T-helper 17 cell (primary cell): ENCODE measurements at regions not wholly inside any gene's neighbourhood (a gene's known extent, or its start where the extent isn't known, plus 50 kb on each side); places are given as distances from the start of the nearest gene placed in this dataset.
A peak's percentile ranks its signal among the peaks of the same experiment; 100 is the strongest.
"Not testable (repeated sequence)": the region's sequence is repeated elsewhere in the genome, so short reads cannot be mapped to it uniquely, and the experiment has no call there.

Experiments used
- ATAC-seq: fragments of 150-1000 bp; cut with Tn5 transposase; 2 replicates; pipeline ENCODE4 v1.10.0; 2021; ENCODE audit warnings: mild to moderate bottlenecking, moderate library complexity
- DNase-seq, 3 donors: peaks; one replicate each; pipeline versions ENCODE4 v3.0.0 to v3.0.0-alpha.2; 2020 to 2021
- H3K9me3 ChIP-seq: one replicate; pipeline ENCODE4 v1.7.0; 2013; ENCODE audit warnings: low read length, mild to moderate bottlenecking; ENCODE audit not compliant: control insufficient read depth, poor library complexity, severe bottlenecking
- H3K27ac Mint-ChIP-seq: one replicate; pipeline ENCODE4 v1.8.0; 2022; ENCODE audit warnings: mild to moderate bottlenecking, moderate library complexity, mixed read lengths
- H3K27me3 Mint-ChIP-seq: one replicate; pipeline ENCODE4 v1.8.0; 2022; ENCODE audit warnings: mixed read lengths
- H3K36me3 Mint-ChIP-seq: one replicate; pipeline ENCODE4 v1.8.0; 2022; ENCODE audit warnings: low read depth, mixed read lengths
- H3K4me1 Mint-ChIP-seq: one replicate; pipeline ENCODE4 v1.8.0; 2022; ENCODE audit warnings: mild to moderate bottlenecking, mixed read lengths
- H3K4me3 Mint-ChIP-seq: one replicate; pipeline ENCODE4 v1.8.0; 2022; ENCODE audit warnings: mild to moderate bottlenecking, moderate library complexity, mixed read lengths

- no peaks in the 10 kb centered on the region for H3K9me3 ChIP-seq
- Mint-ChIP-seq H3K4me3 (no peak overlapping the region), H3K27ac (no peak overlapping the region), H3K27me3 (peaks cover 51% of the 10 kb centered on the region), H3K4me1 (peaks cover 5% of the 10 kb centered on the region), H3K36me3 (peaks cover 3% of the 10 kb centered on the region)
- DNase-seq = no peak
- peak; percentile 44 for ATAC-seq
Observed at GRCh38 chr4:184896868-184897715, 71.3 kb upstream of the ACSL1 start.

- no peak for ATAC-seq
- H3K9me3 ChIP-seq = no peaks in the 10 kb centered on the region
- Mint-ChIP-seq H3K4me1 (peaks cover 5% of the 10 kb centered on the region), H3K4me3 (no peak overlapping the region), H3K27me3 (peaks cover 51% of the 10 kb centered on the region), H3K27ac (no peak overlapping the region), H3K36me3 (peaks cover 3% of the 10 kb centered on the region)
- DNase-seq = no peak
Observed at GRCh38 chr4:184897895-184898294, 72.1 kb upstream of the ACSL1 start.

GRCh38 chr4:184898793-184899192, 73.0 kb upstream of the ACSL1 start:
- Mint-ChIP-seq H3K27ac (no peak overlapping the region), H3K36me3 (peaks cover 3% of the 10 kb centered on the region), H3K27me3 (peaks cover 51% of the 10 kb centered on the region), H3K4me1 (peaks cover 5% of the 10 kb centered on the region), H3K4me3 (no peak overlapping the region)
- no peak for ATAC-seq
- no peaks in the 10 kb centered on the region for H3K9me3 ChIP-seq
- no peak for DNase-seq

GRCh38 chr4:184899261-184900134, 73.7 kb upstream of the ACSL1 start:
- no peak for ATAC-seq
- Mint-ChIP-seq H3K36me3 (peaks cover 3% of the 10 kb centered on the region), H3K27ac (no peak overlapping the region), H3K27me3 (peaks cover 45% of the 10 kb centered on the region), H3K4me1 (peaks cover 5% of the 10 kb centered on the region), H3K4me3 (no peak overlapping the region)
- H3K9me3 ChIP-seq = no peaks in the 10 kb centered on the region
- no peak for DNase-seq

- no peak for ATAC-seq
- peaks cover 3% of the 10 kb centered on the region for H3K36me3 Mint-ChIP-seq
- peaks cover 41% of the 10 kb centered on the region for H3K27me3 Mint-ChIP-seq
Observed at GRCh38 chr4:184900184-184900583, 74.4 kb upstream of the ACSL1 start.

GRCh38 chr4:184902550-184902949, 76.8 kb upstream of the ACSL1 start:
- Mint-ChIP-seq H3K4me3 (no peak overlapping the region), H3K27ac (no peak overlapping the region), H3K36me3 (no peaks in the 10 kb centered on the region), H3K27me3 (peaks cover 25% of the 10 kb centered on the region), H3K4me1 (peaks cover 2% of the 10 kb centered on the region)
- no peaks in the 10 kb centered on the region for H3K9me3 ChIP-seq
- no peak for DNase-seq
- ATAC-seq = no peak

More at GRCh38 chr4:184900184-184900583, 74.4 kb upstream of the ACSL1 start:
- no peaks in the 10 kb centered on the region for H3K9me3 ChIP-seq
- no peak for DNase-seq
- Mint-ChIP-seq H3K27ac (no peak overlapping the region), H3K4me3 (no peak overlapping the region), H3K4me1 (peaks cover 5% of the 10 kb centered on the region)

- ATAC-seq (no peak), DNase-seq (no peak)
- Mint-ChIP-seq H3K4me1 (peaks cover 5% of the 10 kb centered on the region), H3K27me3 (no peaks in the 10 kb centered on the region), H3K27ac (no peak overlapping the region), H3K4me3 (no peak overlapping the region), H3K36me3 (no peaks in the 10 kb centered on the region)
- no peaks in the 10 kb centered on the region for H3K9me3 ChIP-seq
Observed at GRCh38 chr4:184906480-184907097, 80.8 kb upstream of the ACSL1 start.

- H3K4me3 Mint-ChIP-seq = no peak overlapping the region
- no peaks in the 10 kb centered on the region for H3K9me3 ChIP-seq
- H3K4me1 Mint-ChIP-seq = peaks cover 5% of the 10 kb centered on the region
- ATAC-seq (no peak), DNase-seq (no peak)
- H3K36me3 Mint-ChIP-seq = no peaks in the 10 kb centered on the region
- H3K27ac Mint-ChIP-seq = no peak overlapping the region
- no peaks in the 10 kb centered on the region for H3K27me3 Mint-ChIP-seq
Observed at GRCh38 chr4:184907216-184907615, 81.4 kb upstream of the ACSL1 start.

GRCh38 chr4:184907810-184908209, 82.0 kb upstream of the ACSL1 start:
- ATAC-seq (no peak), DNase-seq (no peak)
- Mint-ChIP-seq H3K27ac (no peak overlapping the region), H3K36me3 (no peaks in the 10 kb centered on the region), H3K27me3 (no peaks in the 10 kb centered on the region), H3K4me3 (no peak overlapping the region), H3K4me1 (peaks cover 5% of the 10 kb centered on the region)
- H3K9me3 ChIP-seq = no peaks in the 10 kb centered on the region

- H3K4me3 Mint-ChIP-seq = no peak overlapping the region
- peaks cover 5% of the 10 kb centered on the region for H3K4me1 Mint-ChIP-seq
- no peak for DNase-seq
- no peak overlapping the region for H3K27ac Mint-ChIP-seq
- peaks cover 3% of the 10 kb centered on the region for H3K27me3 Mint-ChIP-seq
- H3K36me3 Mint-ChIP-seq = peaks cover 2% of the 10 kb centered on the region
- no peaks in the 10 kb centered on the region for H3K9me3 ChIP-seq
- no peak for ATAC-seq
Observed at GRCh38 chr4:184911310-184911709, 85.5 kb upstream of the ACSL1 start.

- Mint-ChIP-seq H3K4me1 (no peaks in the 10 kb centered on the region), H3K36me3 (peaks cover 2% of the 10 kb centered on the region), H3K27ac (no peak overlapping the region), H3K4me3 (no peak overlapping the region), H3K27me3 (peaks cover 10% of the 10 kb centered on the region)
- DNase-seq (no peak), ATAC-seq (no peak)
- H3K9me3 ChIP-seq = no peaks in the 10 kb centered on the region
Observed at GRCh38 chr4:184913356-184914143, 87.8 kb upstream of the ACSL1 start.

- not testable (repeated sequence) for H3K36me3 Mint-ChIP-seq, H3K4me1 Mint-ChIP-seq, DNase-seq, H3K9me3 ChIP-seq, H3K4me3 Mint-ChIP-seq, H3K27ac Mint-ChIP-seq, ATAC-seq
- peaks cover 14% of the 10 kb centered on the region for H3K27me3 Mint-ChIP-seq
Observed at GRCh38 chr4:184918799-184919198, 93.0 kb upstream of the ACSL1 start.
